ENCODE measurements at regions not wholly inside any gene's neighbourhood (a gene's known extent, or its start where the extent isn't known, plus 50 kb on each side); places are given as distances from the start of the nearest gene placed in this dataset.

DNA sequence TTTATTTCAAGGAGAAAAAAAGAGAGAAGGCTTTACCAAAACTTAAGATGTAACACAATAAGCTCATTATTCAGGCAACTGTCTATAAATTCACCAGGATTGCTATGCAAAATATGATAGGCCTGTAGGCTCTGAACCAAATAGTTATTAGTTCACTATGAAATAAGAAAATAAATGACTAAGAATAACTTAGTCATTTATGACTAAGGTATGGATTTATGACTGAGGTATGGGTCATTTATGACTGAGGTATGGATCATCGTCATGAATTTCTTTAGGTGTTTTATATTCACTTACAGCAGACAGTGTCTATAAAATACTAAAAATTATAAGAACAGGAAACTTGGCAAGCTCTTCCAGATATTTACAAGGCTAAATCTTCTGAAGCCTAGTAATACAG lies 52.1 kb upstream of the SNX9 start:
- H3K9me3 ChIP-seq, result no peaks in the 10 kb centered on the region
- intact Hi-C loops (cut with DNase I; ENCODE audit: low total_unique reads), result no loop called here
- DNase-seq, result no peak
- TF ChIP-seq, protein P1, sequence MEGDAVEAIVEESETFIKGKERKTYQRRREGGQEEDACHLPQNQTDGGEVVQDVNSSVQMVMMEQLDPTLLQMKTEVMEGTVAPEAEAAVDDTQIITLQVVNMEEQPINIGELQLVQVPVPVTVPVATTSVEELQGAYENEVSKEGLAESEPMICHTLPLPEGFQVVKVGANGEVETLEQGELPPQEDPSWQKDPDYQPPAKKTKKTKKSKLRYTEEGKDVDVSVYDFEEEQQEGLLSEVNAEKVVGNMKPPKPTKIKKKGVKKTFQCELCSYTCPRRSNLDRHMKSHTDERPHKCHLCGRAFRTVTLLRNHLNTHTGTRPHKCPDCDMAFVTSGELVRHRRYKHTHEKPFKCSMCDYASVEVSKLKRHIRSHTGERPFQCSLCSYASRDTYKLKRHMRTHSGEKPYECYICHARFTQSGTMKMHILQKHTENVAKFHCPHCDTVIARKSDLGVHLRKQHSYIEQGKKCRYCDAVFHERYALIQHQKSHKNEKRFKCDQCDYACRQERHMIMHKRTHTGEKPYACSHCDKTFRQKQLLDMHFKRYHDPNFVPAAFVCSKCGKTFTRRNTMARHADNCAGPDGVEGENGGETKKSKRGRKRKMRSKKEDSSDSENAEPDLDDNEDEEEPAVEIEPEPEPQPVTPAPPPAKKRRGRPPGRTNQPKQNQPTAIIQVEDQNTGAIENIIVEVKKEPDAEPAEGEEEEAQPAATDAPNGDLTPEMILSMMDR (IDR thresholded peaks at IDR 0.05), result no peak
- H3K36me3 ChIP-seq, result no peaks in the 10 kb centered on the region
- H3K4me3 ChIP-seq, result no peak overlapping the region
- H3K27ac ChIP-seq, result no peak overlapping the region
- peaks cover 0 to 3% (median 0%) of the 10 kb centered on the region in 4 donors for H3K4me1 ChIP-seq
- peaks cover 0 to 22% of the 10 kb centered on the region in 2 donors for H3K27me3 ChIP-seq

DNA sequence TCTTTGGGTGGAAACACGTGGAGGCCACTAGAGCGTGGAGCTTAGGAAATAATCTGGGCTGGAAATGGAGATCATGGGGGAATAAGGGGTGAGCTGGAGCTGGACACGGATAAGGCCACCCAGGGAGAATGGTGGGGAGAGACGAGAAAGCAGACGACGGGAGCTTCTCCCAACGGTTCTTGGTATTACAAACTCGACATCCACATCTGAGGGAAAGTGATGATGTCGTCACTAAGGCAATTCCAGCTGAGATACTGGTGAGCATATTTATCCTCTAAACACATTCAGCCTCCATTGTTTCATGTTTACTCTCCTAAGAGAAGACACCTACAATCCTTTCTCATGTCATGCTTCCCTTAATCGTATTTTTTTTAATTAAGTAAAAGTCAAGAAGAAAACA lies 50.2 kb upstream of the SNX9 start:
- Histone ChIP-seq H3K4me1 (no peaks in the 10 kb centered on the region), H3K27me3 (peaks cover 0 to 22% of the 10 kb centered on the region in 2 donors), H3K36me3 (no peaks in the 10 kb centered on the region), H3K4me3 (no peak overlapping the region), H3K9me3 (no peaks in the 10 kb centered on the region), H3K27ac (no peak overlapping the region)
- DNase-seq, result no peak
- intact Hi-C loops (cut with DNase I; ENCODE audit: low total_unique reads), result no loop called here
- TF ChIP-seq, protein P1 (IDR thresholded peaks at IDR 0.05), result no peak

Measured in tibial artery (tissue), 4 donors.